GM12878 (cell line): ENCODE measurements at regions not wholly inside any gene's neighbourhood (a gene's known extent, or its start where the extent isn't known, plus 50 kb on each side); places are given as distances from the start of the nearest gene placed in this dataset.
A peak's percentile ranks its signal among the peaks of the same experiment; 100 is the strongest.
"Not testable (repeated sequence)": the region's sequence is repeated elsewhere in the genome, so short reads cannot be mapped to it uniquely, and the experiment has no call there.

Experiments
- ATAC-seq: fragments of 200-7000 bp; cut with Tn5 transposase; 3 replicates; pipeline ENCODE4 v1.9.1; 2020; ENCODE audit warnings: mild to moderate bottlenecking, moderate library complexity
- BruUV-seq: library from RNA; stranded (reverse); fragments of 400-500 nt; replicated peaks from 2 replicates; lab custom pipeline; 2021; lab: Mats Ljungman, UMichigan
- CTCF ChIA-PET: fragments of 300-600 bp; sonication (Branson Sonifier 250); formaldehyde crosslinking; extraction: SDS; loops from one replicate; lab custom pipeline; 2021; ENCODE audit warnings: inconsistent platforms; lab: Yijun Ruan, JAX
- POLR2A ChIA-PET: fragments of 350-600 bp; formaldehyde crosslinking; extraction: SDS; loops from one replicate; lab custom pipeline; 2021; ENCODE audit warnings: inconsistent platforms; lab: Charles Lee
- RAD21 ChIA-PET: fragments of 300-600 bp; sonication (Branson Sonifier 250); formaldehyde crosslinking; loops from one replicate; lab custom pipeline; 2023; ENCODE audit warnings: antibody characterized with exemption; ENCODE audit not compliant: unreplicated experiment; lab: Charles Lee
- SMC1A ChIA-PET: fragments of 300-600 bp; sonication (Branson Sonifier 250); formaldehyde crosslinking; loops from one replicate; lab custom pipeline; 2023; ENCODE audit not compliant: unreplicated experiment, uncharacterized antibody; lab: Charles Lee
- DNase-seq: peaks from one replicate; pipeline ENCODE4 v3.0.0-alpha.2; 2011; ENCODE audit warnings: low read depth, low spot score
- FAIRE-seq: peaks from 3 replicates; lab custom pipeline; 2011; peaks lifted over from hg19 to GRCh38; lab: Jason Lieb, UNC
- H2AFZ ChIP-seq: 2 replicates; pipeline ENCODE4 v1.6.0; 2011; ENCODE audit warnings: low read depth, low read length, control low read depth; ENCODE audit not compliant: control insufficient read depth
- H3K27ac ChIP-seq: 2 replicates; pipeline ENCODE4 v1.5.1; 2011; ENCODE audit warnings: control low read depth; ENCODE audit not compliant: control insufficient read depth, insufficient read depth
- H3K27me3 ChIP-seq, 2 experiments: replicated peaks in 1 of 2; 2 replicates each; pipeline versions ENCODE4 v1.6.0 to v1.6.1; 2011; ENCODE audit warnings: low read length in 1 of 2; ENCODE audit not compliant: control insufficient read depth in 2 of 2, insufficient read depth in 2 of 2
- H3K36me3 ChIP-seq, 2 experiments: 2 replicates each; pipeline ENCODE4 v1.5.1; 2011; ENCODE audit warnings: low read length in 1 of 2; ENCODE audit not compliant: control insufficient read depth in 2 of 2, insufficient read depth in 2 of 2
- H3K4me1 ChIP-seq: 2 replicates; pipeline ENCODE4 v1.6.1; 2011; ENCODE audit warnings: mild to moderate bottlenecking, low read length, moderate library complexity, mixed read lengths; ENCODE audit not compliant: control insufficient read depth, insufficient read depth
- H3K4me2 ChIP-seq: 2 replicates; pipeline ENCODE4 v1.6.0; 2011; ENCODE audit warnings: control low read depth; ENCODE audit not compliant: control insufficient read depth, insufficient read depth
- H3K4me3 ChIP-seq: fragments of 200-600 bp; sonication (generic); 2 replicates; pipeline ENCODE4 v1.5.1; 2016
- H3K79me2 ChIP-seq: 2 replicates; pipeline ENCODE4 v1.6.0; 2011; ENCODE audit warnings: low read length; ENCODE audit not compliant: control insufficient read depth, insufficient read depth
- H3K9ac ChIP-seq: 2 replicates; pipeline ENCODE4 v1.8.0; 2011; ENCODE audit warnings: low read length, control low read depth, mixed read lengths; ENCODE audit not compliant: control insufficient read depth, insufficient read depth
- H3K9me3 ChIP-seq: replicated peaks from 3 replicates; pipeline ENCODE4 v1.5.1; 2011; ENCODE audit warnings: mild to moderate bottlenecking, low read length; ENCODE audit not compliant: control insufficient read depth, insufficient read depth
- H4K20me1 ChIP-seq: 2 replicates; pipeline ENCODE4 v1.6.0; 2011; ENCODE audit not compliant: control insufficient read depth, insufficient read depth
- BMI1 ChIP-seq: fragments of 450-650 bp; IDR thresholded peaks from 2 replicates; pipeline ENCODE4 v1.6.1; 2016; ENCODE audit warnings: mild to moderate bottlenecking, moderate library complexity, borderline replicate concordance
- IKZF1 ChIP-seq: fragments of 450-650 bp; conservative IDR thresholded peaks from 2 replicates; pipeline ENCODE4 v1.6.1; 2017; ENCODE audit warnings: antibody characterized with exemption, mild to moderate bottlenecking
- MEF2B ChIP-seq: fragments of 450-650 bp; IDR thresholded peaks from 2 replicates; pipeline ENCODE4 v1.6.1; 2018; ENCODE audit warnings: mild to moderate bottlenecking, moderate library complexity; ENCODE audit not compliant: partially characterized antibody, poor library complexity, severe bottlenecking
- MTA2 ChIP-seq: fragments of 450-650 bp; IDR thresholded peaks from 2 replicates; pipeline ENCODE4 v1.6.1; 2016; ENCODE audit warnings: low read depth, mild to moderate bottlenecking, moderate library complexity
- NR2F1 ChIP-seq: fragments of 450-650 bp; conservative IDR thresholded peaks from 2 replicates; pipeline ENCODE4 v1.6.1; 2017; ENCODE audit warnings: mild to moderate bottlenecking
- POU2F2 ChIP-seq: IDR thresholded peaks from 3 replicates; pipeline ENCODE4 v1.6.1; 2011; ENCODE audit warnings: low read depth, mild to moderate bottlenecking, low read length, borderline replicate concordance
- SPI1 ChIP-seq: IDR thresholded peaks from 2 replicates; pipeline ENCODE4 v1.6.1; 2011; ENCODE audit warnings: low read depth, mild to moderate bottlenecking, low read length, moderate library complexity, borderline replicate concordance; ENCODE audit not compliant: insufficient read depth
- WGBS: methylation state at CpG from one replicate; pipeline ENCODE4 v1.1.6; 2016; ENCODE audit warnings: low lambda C conversion rate; ENCODE audit not compliant: insufficient replicate concordance, insufficient coverage; ENCODE audit errors: missing lambda C conversion rate; 5-methylcytosine and 5-hydroxymethylcytosine counted together
- in situ Hi-C: fragments of 300-500 bp; cut with MboI; formaldehyde crosslinking; loops from 9 replicates; pipeline ENCODE4 v1.14.3; 2018; ENCODE audit warnings: mixed read lengths
- intact Hi-C: fragments of 100-400 bp; cut with micrococcal nuclease; formaldehyde crosslinking; loops from one replicate; pipeline ENCODE4 v1.14.2; 2022; ENCODE audit not compliant: unreplicated experiment
- TF ChIP-seq, protein P1 (sequence below): fragments of 450-650 bp; formaldehyde crosslinking; IDR thresholded peaks from 2 replicates; pipeline ENCODE4 v1.5.0; 2022; ENCODE audit warnings: mild to moderate bottlenecking, missing genetic modification characterization
- TF ChIP-seq, protein P2 (sequence below): fragments of 450-650 bp; IDR thresholded peaks from 2 replicates; pipeline ENCODE4 v1.6.1; 2017; ENCODE audit warnings: mild to moderate bottlenecking, moderate library complexity

DNA sequence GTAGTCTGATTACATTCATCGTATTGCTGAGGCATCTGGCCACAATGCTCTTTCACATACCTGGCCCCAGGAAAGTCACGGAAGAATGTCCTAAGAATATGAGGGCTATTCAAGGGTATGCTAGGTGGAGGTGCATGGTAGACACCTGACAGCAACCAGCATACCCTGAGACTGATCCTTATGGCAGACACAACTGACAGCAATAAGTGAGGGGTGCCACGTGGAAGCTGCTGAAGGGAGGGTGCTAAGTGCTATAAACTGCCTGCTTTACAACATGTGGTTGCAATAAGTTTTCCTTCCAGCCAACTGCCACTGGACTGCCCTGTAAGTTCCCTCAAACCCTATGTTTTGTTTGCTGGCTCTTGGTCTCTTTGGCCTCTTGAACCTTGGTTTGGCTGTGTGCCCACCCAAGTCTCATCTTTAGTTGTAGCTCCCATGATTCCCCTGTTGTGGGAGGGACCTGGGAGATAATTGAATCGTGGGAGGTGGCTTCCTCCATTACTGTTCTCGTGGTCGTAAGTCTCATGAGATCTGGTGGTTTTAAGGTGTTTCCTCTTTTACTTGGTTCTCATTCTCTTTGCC, 201.3 kb upstream of the MOCS1 start:
- H3K79me2 ChIP-seq = no peaks in the 10 kb centered on the region
- TF ChIP-seq MTA2 (peak; percentile 23), POU2F2 (no peak), BMI1 (no peak), MEF2B (peak; percentile 42), NR2F1 (peak; percentile 52), IKZF1 (peak; percentile 20; the same call in 1 of the 2 replicates), SPI1 (peak; percentile 8; the same call in 1 of the 2 replicates)
- TF ChIP-seq, protein P1, sequence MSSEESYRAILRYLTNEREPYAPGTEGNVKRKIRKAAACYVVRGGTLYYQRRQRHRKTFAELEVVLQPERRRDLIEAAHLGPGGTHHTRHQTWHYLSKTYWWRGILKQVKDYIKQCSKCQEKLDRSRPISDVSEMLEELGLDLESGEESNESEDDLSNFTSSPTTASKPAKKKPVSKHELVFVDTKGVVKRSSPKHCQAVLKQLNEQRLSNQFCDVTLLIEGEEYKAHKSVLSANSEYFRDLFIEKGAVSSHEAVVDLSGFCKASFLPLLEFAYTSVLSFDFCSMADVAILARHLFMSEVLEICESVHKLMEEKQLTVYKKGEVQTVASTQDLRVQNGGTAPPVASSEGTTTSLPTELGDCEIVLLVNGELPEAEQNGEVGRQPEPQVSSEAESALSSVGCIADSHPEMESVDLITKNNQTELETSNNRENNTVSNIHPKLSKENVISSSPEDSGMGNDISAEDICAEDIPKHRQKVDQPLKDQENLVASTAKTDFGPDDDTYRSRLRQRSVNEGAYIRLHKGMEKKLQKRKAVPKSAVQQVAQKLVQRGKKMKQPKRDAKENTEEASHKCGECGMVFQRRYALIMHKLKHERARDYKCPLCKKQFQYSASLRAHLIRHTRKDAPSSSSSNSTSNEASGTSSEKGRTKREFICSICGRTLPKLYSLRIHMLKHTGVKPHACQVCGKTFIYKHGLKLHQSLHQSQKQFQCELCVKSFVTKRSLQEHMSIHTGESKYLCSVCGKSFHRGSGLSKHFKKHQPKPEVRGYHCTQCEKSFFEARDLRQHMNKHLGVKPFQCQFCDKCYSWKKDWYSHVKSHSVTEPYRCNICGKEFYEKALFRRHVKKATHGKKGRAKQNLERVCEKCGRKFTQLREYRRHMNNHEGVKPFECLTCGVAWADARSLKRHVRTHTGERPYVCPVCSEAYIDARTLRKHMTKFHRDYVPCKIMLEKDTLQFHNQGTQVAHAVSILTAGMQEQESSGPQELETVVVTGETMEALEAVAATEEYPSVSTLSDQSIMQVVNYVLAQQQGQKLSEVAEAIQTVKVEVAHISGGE (CRISPR knock-in tag) = no peak
- TF ChIP-seq, protein P2, sequence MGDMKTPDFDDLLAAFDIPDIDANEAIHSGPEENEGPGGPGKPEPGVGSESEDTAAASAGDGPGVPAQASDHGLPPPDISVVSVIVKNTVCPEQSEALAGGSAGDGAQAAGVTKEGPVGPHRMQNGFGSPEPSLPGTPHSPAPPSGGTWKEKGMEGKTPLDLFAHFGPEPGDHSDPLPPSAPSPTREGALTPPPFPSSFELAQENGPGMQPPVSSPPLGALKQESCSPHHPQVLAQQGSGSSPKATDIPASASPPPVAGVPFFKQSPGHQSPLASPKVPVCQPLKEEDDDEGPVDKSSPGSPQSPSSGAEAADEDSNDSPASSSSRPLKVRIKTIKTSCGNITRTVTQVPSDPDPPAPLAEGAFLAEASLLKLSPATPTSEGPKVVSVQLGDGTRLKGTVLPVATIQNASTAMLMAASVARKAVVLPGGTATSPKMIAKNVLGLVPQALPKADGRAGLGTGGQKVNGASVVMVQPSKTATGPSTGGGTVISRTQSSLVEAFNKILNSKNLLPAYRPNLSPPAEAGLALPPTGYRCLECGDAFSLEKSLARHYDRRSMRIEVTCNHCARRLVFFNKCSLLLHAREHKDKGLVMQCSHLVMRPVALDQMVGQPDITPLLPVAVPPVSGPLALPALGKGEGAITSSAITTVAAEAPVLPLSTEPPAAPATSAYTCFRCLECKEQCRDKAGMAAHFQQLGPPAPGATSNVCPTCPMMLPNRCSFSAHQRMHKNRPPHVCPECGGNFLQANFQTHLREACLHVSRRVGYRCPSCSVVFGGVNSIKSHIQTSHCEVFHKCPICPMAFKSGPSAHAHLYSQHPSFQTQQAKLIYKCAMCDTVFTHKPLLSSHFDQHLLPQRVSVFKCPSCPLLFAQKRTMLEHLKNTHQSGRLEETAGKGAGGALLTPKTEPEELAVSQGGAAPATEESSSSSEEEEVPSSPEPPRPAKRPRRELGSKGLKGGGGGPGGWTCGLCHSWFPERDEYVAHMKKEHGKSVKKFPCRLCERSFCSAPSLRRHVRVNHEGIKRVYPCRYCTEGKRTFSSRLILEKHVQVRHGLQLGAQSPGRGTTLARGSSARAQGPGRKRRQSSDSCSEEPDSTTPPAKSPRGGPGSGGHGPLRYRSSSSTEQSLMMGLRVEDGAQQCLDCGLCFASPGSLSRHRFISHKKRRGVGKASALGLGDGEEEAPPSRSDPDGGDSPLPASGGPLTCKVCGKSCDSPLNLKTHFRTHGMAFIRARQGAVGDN = 0 out of 2 replicates have a peak, but pooled peaks have one; percentile 30
- ChIA-PET CTCF (interaction anchor here (1.2 to 1.9 kb wide), 3 partner anchors 10 to 51 kb away, joined by 3 to 8 read pairs (median 5); no protein-coding TSS in a partner anchor), RAD21 (interaction anchor here (1.3 to 5.7 kb wide), 2 partner anchors 9 to 12 kb away, joined by 3 to 58 read pairs; no protein-coding TSS in a partner anchor), SMC1A (interaction anchor here (0.7 to 5.4 kb wide), 8 partner anchors 9 to 154 kb away, joined by 3 to 70 read pairs (median 4); no protein-coding TSS in a partner anchor), POLR2A (interaction anchor here (1.0 to 2.7 kb wide), 2 partner anchors 12 to 14 kb away, joined by 3 to 15 read pairs; no protein-coding TSS in a partner anchor)
- FAIRE-seq (no peak), ATAC-seq (peak; percentile 30; the same call in 2 of the 3 replicates), DNase-seq (no peak)
- no TSS peak for BruUV-seq
- no peak overlapping the region for H3K9ac ChIP-seq
- no peak overlapping the region for H2AFZ ChIP-seq
- no peaks in the 10 kb centered on the region for H3K27me3 ChIP-seq
- in situ Hi-C loops = no loop called here
- H4K20me1 ChIP-seq = no peaks in the 10 kb centered on the region
- no peak overlapping the region for H3K4me3 ChIP-seq
- no peaks in the 10 kb centered on the region; the same call in 2 of the 3 replicates for H3K9me3 ChIP-seq
- H3K4me2 ChIP-seq = no peak overlapping the region
- intact Hi-C loops = no loop called here
- no peaks in the 10 kb centered on the region for H3K4me1 ChIP-seq
- 8% methylated on average over 6 of the region's 6 CpGs for WGBS
- H3K27ac ChIP-seq = no peak overlapping the region
- H3K36me3 ChIP-seq = no peaks in the 10 kb centered on the region

DNA sequence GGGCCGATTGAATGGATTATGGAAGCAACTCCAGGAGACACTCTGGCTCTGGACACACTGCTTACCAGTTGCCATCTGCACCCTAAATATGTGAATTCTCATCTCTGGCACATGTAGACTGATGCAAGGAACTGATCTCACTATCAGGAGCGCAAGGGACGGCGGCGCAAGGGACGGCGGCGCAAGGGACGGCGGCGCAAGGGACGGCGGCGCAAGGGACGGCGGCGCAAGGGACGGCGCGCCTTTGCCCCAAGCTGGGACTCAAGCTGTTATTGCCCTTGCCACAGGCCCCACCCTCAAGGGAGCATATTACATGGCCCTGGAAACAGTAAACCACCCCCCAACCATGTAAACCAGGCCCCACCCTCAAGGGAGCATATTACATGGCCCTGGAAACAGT, 199.7 kb upstream of the MOCS1 start:
- BruUV-seq, CTCF ChIA-PET, intact Hi-C loops, H4K20me1 ChIP-seq, H3K4me2 ChIP-seq, H3K36me3 ChIP-seq, DNase-seq, POLR2A ChIA-PET, ATAC-seq, H2AFZ ChIP-seq, H3K27me3 ChIP-seq, H3K4me3 ChIP-seq, H3K27ac ChIP-seq, FAIRE-seq, H3K9ac ChIP-seq, H3K79me2 ChIP-seq, RAD21 ChIA-PET, H3K9me3 ChIP-seq, H3K4me1 ChIP-seq, in situ Hi-C loops: not testable (repeated sequence)
- SMC1A ChIA-PET = interaction anchor here (0.6 kb wide), 1 partner anchor 64 kb away, joined by 3 read pairs; no protein-coding TSS in a partner anchor
- WGBS = 79% methylated on average over 15 of the region's 20 CpGs
